ENCODE measurements at regions not wholly inside any gene's neighbourhood (a gene's known extent, or its start where the extent isn't known, plus 50 kb on each side); places are given as distances from the start of the nearest gene placed in this dataset.
"Not testable (repeated sequence)": the region's sequence is repeated elsewhere in the genome, so short reads cannot be mapped to it uniquely, and the experiment has no call there.

- DNase-seq (ENCODE audit: missing footprints) (no peak), ATAC-seq (no peak)
These were observed 76.2 kb upstream of the YWHAQ start for GRCh38 chr2:9707008-9707407.

GRCh38 chr2:9707611-9708160 lies 76.9 kb upstream of the YWHAQ start:
- DNase-seq (ENCODE audit: missing footprints) (no peak), ATAC-seq (no peak)
- intact Hi-C loops (cut with DNase I), result no loop called here

More at GRCh38 chr2:9707008-9707407, 76.2 kb upstream of the YWHAQ start:
- intact Hi-C loops (cut with DNase I), result no loop called here

GRCh38 chr2:9708683-9709538 lies 78.1 kb upstream of the YWHAQ start:
- DNase-seq (ENCODE audit: missing footprints), result no peak
- intact Hi-C loops (cut with DNase I), result no loop called here
- ATAC-seq, result no peak

GRCh38 chr2:9709539-9710285 lies 78.9 kb upstream of the YWHAQ start:
- ATAC-seq (no peak), DNase-seq (ENCODE audit: missing footprints) (no peak)
- intact Hi-C loops (cut with DNase I), result no loop called here

GRCh38 chr2:9710311-9710710 lies 79.5 kb upstream of the YWHAQ start:
- intact Hi-C loops (cut with DNase I), result no loop called here
- no peak for DNase-seq (ENCODE audit: missing footprints)
- no peak for ATAC-seq

GRCh38 chr2:9712263-9712662 lies 81.5 kb upstream of the YWHAQ start:
- no peak for DNase-seq (ENCODE audit: missing footprints)
- peak; percentile 60 for ATAC-seq

GRCh38 chr2:9714630-9715214 lies 83.9 kb upstream of the YWHAQ start:
- intact Hi-C loops (cut with DNase I), result no loop called here
- DNase-seq (ENCODE audit: missing footprints) (no peak), ATAC-seq (peak; percentile 55)

More at GRCh38 chr2:9712263-9712662, 81.5 kb upstream of the YWHAQ start:
- intact Hi-C loops (cut with DNase I), result no loop called here

GRCh38 chr2:9715238-9715637 lies 84.4 kb upstream of the YWHAQ start:
- ATAC-seq, result no peak
- intact Hi-C loops (cut with DNase I), result no loop called here
- no peak for DNase-seq (ENCODE audit: missing footprints)

- DNase-seq (ENCODE audit: missing footprints) (no peak), ATAC-seq (no peak)
- intact Hi-C loops (cut with DNase I), result no loop called here
These were observed 87.2 kb upstream of the YWHAQ start for GRCh38 chr2:9717886-9718451.

GRCh38 chr2:9720352-9721093 lies 89.7 kb upstream of the YWHAQ start:
- ATAC-seq, result no peak
- intact Hi-C loops (cut with DNase I), result no loop called here

GRCh38 chr2:9721344-9721743 lies 90.5 kb upstream of the YWHAQ start:
- no peak for ATAC-seq
- intact Hi-C loops (cut with DNase I), result no loop called here
- no peak for DNase-seq (ENCODE audit: missing footprints)

More at GRCh38 chr2:9720352-9721093, 89.7 kb upstream of the YWHAQ start:
- no peak for DNase-seq (ENCODE audit: missing footprints)

GRCh38 chr2:9722451-9722850 lies 91.7 kb upstream of the YWHAQ start:
- DNase-seq (ENCODE audit: missing footprints) (no peak), ATAC-seq (no peak)
- intact Hi-C loops (cut with DNase I), result no loop called here

- ATAC-seq (no peak), DNase-seq (ENCODE audit: missing footprints) (no peak)
- intact Hi-C loops (cut with DNase I), result no loop called here
These were observed 93.8 kb upstream of the YWHAQ start for GRCh38 chr2:9724565-9724964.

- ATAC-seq (no peak), DNase-seq (ENCODE audit: missing footprints) (no peak)
- intact Hi-C loops (cut with DNase I), result no loop called here
These were observed 94.3 kb upstream of the YWHAQ start for GRCh38 chr2:9725106-9725505.

- ATAC-seq; intact Hi-C loops (cut with DNase I); DNase-seq (ENCODE audit: missing footprints): not testable (repeated sequence)
These were observed 95.2 kb upstream of the YWHAQ start for GRCh38 chr2:9726016-9726415.

GRCh38 chr2:9730523-9730922 lies 99.7 kb upstream of the YWHAQ start:
- intact Hi-C loops (cut with DNase I); DNase-seq (ENCODE audit: missing footprints); ATAC-seq: not testable (repeated sequence)

- intact Hi-C loops (cut with DNase I), result no loop called here
These were observed 102.0 kb upstream of the YWHAQ start for GRCh38 chr2:9732824-9733223.

GRCh38 chr2:9734308-9734707 lies 103.5 kb upstream of the YWHAQ start:
- no peak for DNase-seq (ENCODE audit: missing footprints)
- intact Hi-C loops (cut with DNase I), result no loop called here
- ATAC-seq, result no peak

More at GRCh38 chr2:9732824-9733223, 102.0 kb upstream of the YWHAQ start:
- ATAC-seq (no peak), DNase-seq (ENCODE audit: missing footprints) (no peak)

Data from Right ventricle myocardium inferior (tissue), 1 donor.